GM21360 (cell line): ENCODE measurements at regions not wholly inside any gene's neighbourhood (a gene's known extent, or its start where the extent isn't known, plus 50 kb on each side); places are given as distances from the start of the nearest gene placed in this dataset.

Experiments used
- ATAC-seq: cut with Tn5 transposase; IDR thresholded peaks from one replicate; pipeline ENCODE4 v1.9.1; 2021; ENCODE audit warnings: mild to moderate bottlenecking, moderate library complexity; ENCODE audit not compliant: unreplicated experiment

DNA sequence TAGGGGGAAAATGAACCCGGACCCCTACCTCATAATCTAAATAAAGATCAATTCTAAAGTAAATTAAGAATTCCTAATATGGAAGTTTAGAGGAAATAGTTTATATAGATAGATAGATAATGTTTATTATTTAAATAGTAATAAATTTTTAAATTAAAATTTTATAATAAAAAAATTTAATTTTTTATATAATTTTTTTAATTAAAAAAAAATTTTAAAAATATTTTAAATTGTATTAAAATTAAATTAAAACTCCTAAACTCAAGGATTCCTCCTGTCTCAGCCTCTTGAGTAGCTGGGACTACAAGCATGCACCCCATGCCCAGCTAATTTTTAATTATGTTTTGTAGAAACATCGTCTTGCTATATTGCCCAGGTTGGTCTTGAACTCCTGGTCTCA is 186.9 kb upstream of the VRK2 start:
- ATAC-seq: no peak

DNA sequence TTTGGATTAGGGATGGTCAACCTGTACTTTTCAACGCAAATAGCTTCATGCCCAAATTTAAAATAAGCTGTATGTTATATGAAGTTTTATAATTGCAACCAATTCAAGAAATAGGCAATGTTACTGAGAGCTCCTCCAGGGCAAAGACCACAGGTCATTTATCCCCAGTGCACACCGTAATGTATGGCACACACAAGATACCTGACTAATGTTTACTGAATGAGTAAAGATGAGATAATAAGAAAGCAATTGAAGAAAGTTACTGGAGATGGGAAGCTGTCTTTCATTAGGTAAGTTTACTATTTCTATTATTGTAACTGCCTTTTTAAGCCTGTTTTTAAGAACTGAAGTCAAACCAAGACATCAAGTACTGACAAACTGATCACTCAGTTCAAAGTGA is 184.5 kb upstream of the VRK2 start:
- no peak for ATAC-seq

DNA sequence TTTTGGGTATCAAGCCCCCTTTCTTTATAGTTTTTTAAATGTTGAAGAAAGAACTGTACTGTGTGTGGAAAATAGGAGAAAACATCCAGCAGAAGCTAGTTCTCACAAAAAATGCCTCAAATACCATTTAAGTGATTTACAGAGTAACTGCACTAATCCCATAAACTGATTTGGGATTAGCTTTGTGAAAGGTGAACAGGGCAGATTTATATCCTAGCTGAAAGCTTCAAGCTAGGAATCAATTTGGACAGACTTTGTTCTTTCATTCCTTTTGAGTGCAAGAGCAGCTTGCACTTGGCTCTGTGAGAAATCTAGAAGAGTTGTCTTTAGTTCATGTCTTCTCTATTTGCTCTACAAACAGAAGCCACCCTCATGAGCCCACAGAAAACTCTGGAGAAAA is 183.9 kb upstream of the VRK2 start:
- no peak for ATAC-seq

DNA sequence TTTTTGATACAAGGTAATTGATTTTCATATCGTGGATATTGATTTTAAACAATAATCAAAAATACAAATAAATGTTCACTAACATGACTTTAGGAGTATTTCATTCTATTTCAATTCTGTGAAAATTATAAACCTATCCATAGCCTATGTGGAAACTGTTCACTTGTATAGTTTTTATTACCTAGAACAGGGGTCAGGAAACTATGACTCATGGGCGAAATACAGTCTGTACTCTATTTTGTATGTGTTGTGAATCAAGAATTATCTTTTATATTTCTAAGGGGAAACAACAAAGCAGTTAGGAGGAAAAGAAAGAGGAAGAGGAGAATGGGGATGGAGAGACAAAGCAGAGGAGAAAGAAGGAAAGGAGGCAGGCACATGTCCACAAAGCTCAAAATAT is 181.7 kb upstream of the VRK2 start:
- no peak for ATAC-seq

DNA sequence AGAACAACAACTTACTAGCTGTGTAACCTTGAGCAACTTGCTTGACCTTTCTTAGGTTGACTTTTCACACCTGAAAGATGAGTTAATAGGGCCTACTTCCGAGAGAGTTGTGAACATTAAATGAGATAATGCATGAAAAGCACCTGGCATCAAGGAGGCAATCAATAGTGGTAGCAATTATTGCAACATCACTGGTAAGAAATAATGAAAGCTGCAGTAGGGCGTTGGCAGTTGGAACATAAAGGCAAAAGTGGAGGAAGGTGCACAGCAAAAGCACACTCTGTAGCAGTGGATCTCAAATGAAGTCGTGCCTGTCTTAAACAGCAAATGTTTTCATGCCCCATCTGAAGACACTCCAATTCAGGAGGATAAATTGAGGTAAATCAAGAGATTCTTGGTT is 178.9 kb upstream of the VRK2 start:
- ATAC-seq: no peak

DNA sequence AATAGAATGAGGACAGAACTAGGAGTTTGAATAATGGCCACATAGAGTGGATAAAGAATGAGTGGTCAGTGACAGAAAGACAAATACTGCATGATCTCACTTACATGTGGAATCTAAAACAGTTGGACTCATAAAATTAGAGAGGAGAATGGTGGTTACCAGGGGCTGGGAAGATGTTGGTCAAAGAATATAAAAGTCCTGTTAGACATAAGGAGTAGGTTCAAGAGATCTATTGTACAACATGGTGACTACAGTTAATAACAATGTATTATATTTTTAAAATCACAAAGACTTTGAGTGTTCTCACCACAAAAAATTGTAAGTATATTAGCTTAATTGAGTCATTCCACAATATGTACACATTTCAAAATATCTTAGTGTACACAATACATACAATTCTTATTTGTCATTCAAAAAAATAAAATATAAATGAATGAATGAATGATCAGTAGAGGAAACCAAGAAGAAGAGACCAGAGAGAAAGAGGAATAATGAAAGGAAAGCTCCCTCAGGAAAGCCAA is 177.9 kb upstream of the VRK2 start:
- no peak for ATAC-seq

DNA sequence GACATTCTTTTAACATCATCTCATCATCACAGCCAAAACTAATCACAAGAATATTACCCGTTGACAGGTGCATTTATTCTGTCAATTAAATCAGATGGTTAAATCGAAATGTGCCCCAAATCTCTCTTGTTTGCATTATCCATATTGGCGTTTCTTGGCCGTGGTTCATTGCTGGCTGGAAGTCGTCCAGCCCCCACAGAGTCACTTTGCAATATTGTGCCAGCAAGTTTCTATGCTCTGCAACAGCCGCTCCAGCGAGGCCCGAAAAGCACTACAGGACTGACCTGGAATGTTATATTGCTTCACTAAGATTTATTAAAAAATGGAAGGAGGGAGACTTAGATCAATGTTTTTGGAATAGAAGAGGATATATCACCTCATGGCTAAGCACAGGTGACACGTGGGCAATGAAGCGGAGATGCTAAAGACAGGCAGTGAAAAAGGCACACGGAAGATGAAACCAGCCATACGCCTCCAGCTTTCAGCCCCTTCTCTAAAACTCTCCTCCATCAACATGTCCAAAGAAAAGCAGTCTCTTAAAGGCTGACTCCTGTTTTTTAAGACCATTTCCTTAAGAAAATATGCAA is 176.8 kb upstream of the VRK2 start:
- ATAC-seq: no peak

DNA sequence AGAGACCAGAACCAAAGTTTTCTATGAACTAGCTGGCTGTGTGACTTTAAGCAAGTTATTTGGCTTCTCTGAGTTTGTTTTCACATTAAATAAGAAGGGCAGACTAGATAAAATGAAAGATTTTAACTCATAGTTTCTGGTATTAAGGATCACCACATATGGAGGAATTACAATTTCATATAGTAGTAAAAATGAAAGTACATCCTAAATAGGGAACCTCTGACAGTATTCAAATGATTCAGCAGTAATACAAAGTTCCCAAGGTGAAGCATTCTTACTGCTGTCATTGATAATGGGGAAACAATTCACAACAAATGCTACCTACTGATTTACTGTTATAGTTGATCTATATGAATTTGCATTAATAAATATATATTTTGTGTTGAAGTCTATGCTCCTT is 170.3 kb upstream of the VRK2 start:
- peak; percentile 84 for ATAC-seq

DNA sequence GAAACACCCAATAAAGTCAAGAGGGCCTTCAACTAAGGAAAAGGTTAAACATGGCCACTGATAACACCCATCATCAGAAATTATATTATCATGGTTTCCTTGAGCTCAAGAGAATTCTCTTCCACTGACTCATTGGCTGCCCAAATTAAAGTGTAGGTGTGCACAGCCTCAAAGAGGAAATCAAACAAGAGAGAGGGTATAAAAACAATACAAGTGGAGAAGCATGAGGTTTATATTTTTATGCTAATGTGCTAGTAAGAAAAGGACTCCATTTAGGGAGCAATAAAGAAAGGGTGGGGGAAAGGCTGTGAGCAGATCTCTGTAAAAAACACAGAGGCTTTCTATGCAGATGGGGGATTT is 168.8 kb upstream of the VRK2 start:
- ATAC-seq: no peak

DNA sequence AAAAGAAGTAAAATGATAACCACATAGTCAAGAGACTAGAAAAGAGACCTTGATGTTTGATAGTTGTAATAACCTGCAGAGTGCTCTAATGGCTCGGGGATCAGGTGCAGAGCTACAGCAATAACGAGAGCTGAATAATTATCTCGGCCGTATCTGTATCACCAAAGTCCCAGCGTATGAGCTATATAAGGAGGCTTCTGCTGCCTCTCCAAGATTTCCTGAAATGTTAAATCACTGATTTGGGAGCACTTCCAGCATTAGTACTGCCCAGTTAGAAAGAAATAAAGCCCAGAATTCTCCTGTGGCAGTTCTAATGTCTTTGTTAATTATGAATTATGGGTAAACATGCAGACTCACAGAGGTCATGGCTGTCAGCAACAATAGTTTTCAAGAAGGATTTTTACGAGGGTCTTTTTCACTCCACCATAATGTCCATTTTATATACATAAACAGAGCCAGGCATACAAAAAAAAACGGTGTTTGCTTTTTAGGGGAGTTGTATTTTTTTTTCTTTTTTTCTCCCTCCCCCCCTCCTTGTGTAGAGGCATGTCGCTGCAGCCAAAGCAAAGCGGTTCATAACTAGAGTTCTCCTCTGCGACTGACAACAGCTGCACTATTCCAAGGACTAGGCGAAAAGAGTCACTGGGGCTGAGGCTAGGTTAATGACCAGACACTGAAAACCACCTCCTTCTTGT is 168.3 kb upstream of the VRK2 start:
- no peak for ATAC-seq

DNA sequence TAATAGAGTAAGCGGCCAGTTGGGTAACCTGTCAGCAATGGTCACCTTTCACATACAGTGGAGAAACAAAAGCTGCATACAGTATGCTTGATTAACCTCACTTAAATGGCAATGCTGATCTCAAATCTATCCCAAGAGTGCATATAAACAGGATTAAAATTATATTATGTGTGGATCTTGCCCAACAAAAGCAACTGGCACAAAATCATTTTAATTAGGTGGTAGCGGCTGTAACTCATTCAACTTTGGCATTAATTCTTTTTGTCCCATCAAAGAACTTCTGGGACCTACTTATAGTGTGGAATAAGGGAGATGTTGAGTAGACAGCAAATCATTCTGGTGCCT is 167.8 kb upstream of the VRK2 start:
- ATAC-seq: no peak

DNA sequence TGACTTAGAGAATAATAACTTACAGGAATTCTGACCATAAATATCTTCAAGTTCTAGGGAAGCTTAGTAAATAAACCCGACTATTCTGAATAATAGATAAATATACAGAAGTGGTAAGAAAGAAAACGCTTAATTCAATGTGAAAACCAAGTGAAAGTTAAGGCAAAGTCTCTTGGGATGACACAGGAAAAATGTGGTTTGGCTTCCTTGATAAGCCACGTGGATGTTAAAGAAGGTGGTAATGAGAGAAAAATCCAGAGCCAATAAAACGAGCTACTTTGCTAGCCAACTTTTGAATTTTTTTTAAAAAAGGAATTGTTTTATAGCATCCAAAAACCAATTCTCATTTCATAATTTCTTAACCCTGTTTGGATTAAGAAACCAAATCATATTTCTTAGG is 166.2 kb upstream of the VRK2 start:
- no peak for ATAC-seq

DNA sequence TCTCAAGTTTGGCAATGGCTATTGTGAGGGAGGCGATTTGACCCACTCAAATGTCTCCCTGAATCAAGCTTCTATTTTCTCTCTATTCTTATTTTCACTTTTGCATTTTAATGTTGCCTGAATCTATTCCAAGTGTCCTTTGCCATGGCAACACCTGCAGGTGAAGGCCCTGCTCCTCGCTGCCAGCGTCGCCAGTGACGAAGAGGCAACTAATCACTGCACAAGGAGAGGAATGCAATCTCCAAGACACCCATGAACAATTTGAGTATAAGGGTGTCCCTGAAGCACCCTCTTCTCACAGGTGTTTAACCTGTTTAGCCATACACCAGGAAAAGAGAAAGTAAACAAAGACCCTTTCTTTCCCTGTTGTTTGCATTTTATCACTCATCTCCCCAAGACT is 165.6 kb upstream of the VRK2 start:
- ATAC-seq: no peak

DNA sequence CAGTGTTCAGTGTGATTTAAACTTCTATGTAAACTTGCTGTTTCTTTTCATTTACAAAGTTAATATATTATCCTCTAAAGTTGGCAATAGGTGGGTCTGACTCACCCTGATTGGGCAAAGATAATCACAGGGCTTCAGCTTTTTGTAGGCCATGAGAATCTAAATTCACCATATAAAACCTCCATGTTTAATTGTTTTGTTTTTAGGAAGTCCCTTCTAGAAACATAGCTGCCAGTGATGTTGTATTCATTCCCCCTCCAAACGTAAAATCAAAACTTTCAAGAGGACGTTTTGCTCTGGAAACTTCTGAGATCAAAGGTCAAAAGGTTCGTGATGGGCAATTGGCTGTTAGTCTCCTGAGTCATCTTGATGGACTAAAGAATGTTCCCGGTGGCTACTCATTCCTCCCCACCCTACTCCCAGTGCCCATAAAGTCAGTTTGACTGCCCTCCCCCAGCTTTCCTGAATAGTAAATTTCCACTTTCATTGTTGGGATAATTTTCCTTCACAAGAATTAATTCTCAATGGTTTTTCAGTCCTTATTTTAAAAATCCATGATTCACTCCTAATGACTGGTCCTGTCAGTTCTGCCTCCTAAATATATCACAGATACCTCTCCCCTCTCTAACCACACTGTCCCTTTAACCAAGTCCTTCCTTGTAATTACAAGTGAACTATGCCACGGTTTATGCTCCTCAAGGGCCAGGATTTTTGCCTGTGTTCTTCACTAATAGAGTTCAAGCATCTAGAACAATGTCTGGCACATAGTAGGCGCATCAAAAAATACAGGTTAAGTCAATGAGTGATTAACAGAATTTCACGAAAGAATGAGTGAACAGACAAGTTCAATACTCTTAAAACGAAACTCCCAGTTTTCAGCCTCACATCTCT is 164.4 kb upstream of the VRK2 start:
- no peak for ATAC-seq

DNA sequence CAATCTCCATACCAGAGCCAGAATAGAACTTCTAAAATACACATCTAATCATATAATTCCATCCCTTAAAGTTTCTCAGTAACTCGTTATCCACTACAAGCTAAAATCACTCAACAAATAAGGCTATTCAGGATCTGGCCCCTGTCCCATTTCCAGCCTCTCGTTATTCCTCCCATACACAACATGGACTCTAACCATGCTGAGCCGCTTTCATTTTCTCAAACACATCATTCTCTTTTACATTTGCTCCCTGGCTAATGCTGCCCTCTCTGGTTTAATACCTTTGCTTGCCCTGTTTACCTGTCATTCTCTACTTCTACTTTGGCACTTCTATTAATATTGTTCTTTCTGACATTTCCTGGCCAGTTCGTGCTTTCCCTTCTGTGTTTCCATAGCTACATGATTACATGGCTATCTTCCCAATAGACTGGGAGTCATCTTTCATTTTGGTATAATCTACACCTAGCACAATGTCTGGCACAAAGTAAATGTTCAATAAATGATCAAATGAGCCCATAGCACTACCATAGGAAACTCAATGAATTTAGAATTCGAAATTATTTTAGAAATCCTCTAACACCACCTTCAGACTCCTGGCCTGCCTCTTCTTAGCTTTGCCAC is 163.6 kb upstream of the VRK2 start:
- no peak for ATAC-seq

DNA sequence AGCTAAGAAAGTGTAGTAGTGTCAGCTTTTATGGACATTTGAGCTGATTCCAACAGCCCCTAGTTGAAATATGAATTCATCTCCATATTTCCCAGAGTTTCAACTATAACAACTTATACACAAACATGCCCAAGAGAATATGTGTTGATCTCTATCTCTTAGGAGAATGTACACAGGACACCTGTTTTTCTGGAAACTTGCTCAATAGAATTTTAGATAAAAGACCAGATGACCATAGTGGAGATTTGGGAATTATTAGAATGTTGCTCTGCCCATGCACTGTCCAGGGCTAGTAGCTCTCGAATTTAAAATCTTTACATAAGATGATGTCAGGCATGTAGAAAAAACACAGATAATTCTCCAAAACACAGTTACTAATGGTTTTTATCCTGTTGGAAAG is 162.3 kb upstream of the VRK2 start:
- ATAC-seq: no peak

DNA sequence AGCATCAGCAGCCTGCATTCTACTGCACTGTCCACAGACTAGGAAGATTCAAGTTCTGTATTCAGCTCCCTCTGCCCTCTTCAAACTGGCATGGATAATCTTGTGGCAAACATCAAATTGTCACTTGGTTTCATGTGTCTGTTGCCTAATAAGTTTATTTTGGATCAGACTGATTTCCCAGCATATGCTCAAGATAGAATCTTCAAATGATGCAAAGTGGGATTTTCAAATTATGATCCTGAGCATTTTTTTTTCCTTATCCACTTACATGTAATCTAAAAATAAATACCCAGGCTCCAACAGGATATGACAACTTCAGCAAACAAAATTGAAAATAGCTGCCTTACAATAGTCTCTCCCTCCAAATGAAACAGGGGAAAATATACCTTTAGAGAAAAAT is 160.9 kb upstream of the VRK2 start:
- no peak for ATAC-seq

DNA sequence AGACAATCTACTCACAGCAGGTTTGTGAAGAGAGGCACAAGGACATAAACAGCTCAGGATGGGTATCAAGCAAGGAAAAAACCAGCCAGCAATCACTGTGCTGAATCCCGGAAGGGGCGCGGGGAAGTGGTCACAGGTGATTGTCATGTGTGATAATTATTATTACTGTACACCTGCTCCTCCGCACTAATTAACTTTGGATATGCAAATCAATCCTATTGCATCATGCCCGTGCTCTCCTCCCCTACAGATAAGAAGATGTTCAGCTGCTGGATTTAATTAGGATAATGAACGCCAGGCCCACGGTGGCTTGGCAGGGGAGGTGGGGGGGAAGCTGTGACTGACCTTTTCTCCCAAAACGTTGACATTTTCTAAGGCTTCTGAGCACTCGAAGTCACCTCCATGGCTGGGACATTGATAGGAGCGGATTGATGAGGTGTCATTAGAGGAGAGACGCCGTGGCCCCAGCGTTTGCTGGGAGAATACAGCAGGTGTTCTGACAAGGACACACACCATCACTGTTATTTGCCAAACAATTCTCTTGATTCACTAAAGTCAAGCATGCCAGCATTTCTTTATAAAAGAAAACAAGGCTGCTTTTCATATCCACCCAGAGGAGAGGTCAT is 160.3 kb upstream of the VRK2 start:
- ATAC-seq: no peak

DNA sequence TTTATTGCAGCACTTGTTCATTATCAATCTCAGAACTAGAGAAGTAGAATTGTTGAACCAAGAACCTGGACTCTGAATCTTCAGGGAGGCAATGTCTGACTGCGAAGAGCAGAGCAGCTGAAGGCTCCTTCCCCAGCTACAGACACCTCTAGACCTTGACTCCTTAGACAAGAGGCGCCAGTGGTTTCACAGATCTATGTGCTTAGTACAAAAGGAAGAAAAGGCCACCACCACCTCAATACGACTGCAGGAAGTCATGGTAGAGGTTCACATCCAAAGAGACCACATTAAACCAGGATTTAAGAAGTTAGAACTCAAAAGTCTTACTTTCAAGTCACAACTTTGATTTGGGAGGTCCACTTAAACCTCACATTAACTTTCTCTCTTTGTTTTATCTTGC is 158.1 kb upstream of the VRK2 start:
- ATAC-seq: no peak

DNA sequence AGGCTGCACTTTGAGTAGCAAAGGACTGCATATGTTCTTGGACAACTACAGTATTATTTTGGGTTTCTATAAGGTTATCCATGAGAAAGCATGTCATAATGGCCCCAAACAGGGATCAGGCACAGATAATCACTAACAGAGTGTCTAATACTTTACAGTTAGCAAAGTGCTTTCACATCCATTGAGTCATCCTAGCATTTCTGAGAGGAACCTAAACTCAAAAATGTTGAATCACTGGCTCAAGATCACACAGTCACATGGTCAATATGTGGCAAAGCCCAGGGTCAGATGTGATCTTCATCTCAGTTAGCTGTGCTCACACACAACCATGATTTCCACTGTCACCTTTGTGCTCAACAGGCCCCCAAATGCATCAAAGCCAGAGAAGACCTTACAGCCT is 156.1 kb upstream of the VRK2 start:
- peak; percentile 48 for ATAC-seq

DNA sequence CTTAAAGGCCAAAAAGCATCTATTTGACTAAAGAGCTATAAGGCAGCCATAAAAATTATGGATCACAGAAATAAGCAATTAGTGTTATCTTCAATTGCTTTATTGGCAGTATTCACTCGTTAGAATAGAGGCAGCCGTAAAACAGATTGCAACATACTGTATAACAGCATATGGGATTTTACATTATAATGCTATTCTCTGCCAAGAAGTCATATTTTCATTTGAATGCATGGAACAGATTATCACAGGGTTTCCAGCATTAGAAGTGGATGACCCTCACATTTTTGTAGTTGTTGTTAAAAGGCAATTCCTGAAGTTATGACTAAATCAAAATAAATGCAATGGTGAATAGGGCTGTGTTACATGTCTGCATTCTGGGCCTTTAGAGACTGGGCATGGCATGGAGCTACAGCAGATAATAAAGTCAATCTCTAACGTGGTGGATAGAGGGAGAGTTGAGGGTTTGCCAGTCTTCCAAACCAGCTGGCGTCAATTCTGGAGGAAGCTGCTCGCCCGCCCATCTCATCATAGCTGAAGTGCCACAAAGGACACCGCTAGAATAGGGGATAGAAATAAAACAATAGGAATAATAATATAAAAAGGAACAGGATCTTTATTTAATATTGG is 155.4 kb upstream of the VRK2 start:
- ATAC-seq: no peak
